Kasumi-1 (cell line): ENCODE measurements at regions not wholly inside any gene's neighbourhood (a gene's known extent, or its start where the extent isn't known, plus 50 kb on each side); places are given as distances from the start of the nearest gene placed in this dataset.
"Not testable (repeated sequence)": the region's sequence is repeated elsewhere in the genome, so short reads cannot be mapped to it uniquely, and the experiment has no call there.

ENCODE experiments used
- DNase-seq, 2 experiments: peaks; one replicate each; lab custom pipeline; 2025; lab: John Stamatoyannopoulos, UW

DNA sequence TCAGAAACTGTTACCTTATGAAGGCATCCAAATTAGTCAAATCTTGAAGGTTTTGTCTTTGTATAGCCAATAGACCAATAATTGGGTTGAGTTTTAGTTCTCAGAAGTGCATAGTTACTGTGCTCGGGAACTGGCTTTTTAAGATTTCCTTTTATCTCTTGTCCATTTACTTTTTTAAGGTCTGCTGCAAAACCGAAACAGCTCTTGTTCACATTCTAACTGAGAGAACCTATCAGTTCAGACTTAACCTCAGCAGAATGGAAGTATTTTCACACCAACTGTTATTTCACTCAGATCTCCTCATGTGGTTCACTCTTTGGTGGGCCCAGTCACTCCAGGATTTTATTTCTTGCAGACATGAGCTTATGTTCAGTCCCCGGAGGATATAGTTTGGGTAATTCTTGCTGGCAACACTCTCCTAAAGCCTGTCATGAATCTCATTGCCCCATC lies 55.5 kb downstream of the TPBG start:
- DNase-seq: no peak

DNA sequence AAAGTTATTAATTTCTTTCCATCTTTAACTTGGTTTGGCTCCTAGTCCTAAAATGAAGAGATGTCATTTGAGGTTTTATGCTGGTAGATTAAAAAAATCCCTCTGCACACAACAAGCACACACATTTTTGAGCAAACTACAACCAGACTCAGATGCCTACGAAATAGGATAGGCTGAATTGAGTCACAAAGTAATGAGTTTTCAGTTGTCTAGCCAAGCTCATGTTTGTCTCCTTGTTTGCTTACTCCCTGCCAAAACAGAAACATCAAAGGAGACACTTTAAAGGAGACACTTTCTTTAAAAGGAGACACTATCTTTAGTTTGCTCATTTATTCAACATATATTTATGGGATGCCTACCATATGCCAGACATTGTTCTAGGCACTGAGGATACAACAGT lies 56.2 kb downstream of the TPBG start:
- no peak for DNase-seq

DNA sequence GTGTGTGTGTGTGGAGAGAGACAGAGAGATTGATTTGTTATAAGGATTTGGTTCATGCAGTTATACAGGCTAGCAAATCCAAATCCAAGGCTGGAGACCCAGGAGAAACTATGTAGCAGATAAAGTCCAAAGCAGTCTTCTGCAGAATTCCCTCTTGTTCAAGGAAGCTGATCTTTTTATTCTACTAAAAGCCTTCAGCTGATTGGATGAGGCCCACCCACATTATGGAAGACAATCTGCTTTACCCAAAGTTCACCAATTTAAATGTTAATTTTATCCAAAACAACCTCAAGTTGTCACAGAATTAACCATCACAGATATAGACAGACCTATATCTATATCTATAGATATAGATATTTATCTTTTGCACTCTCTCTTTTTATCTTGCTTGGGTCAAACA lies 67.0 kb downstream of the TPBG start:
- no peak for DNase-seq

DNA sequence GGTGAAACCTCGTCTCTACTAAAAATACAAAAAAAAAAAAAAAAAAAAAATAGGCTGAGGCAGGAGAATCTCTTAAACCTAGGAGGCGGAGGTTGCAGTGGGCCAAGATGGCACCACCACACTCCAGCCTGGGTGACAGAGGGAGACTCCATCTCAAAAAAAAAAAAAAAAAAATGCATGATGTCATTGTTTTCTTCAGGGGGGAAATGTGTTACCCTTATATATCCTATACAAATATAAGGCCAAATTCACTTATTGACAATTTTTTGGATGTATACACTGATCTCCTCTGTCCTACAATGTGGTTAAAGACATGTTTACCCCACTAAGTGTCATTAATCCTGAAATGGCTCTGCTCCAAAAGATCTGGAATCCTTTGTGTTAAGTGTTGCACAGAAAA lies 73.1 kb downstream of the TPBG start:
- no peak for DNase-seq

DNA sequence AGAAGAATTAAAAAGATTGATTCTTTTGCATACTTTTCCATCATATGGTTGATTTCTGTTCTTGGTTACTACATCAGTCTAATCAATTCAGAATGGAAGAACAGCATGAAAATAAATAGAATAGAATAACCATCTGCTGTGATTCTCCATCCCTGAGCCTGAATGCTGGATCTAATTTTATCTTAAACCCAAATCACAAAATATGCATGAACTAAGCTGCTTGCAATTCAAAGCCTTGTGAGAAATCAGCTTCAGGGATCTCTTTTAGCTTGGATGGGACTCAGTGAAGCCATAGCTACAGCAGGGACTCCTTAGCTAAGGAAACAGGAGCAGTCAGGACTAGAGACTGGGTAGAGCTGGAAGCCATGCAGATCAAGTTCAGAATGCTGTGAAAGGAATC lies 74.1 kb downstream of the TPBG start:
- DNase-seq: no peak

DNA sequence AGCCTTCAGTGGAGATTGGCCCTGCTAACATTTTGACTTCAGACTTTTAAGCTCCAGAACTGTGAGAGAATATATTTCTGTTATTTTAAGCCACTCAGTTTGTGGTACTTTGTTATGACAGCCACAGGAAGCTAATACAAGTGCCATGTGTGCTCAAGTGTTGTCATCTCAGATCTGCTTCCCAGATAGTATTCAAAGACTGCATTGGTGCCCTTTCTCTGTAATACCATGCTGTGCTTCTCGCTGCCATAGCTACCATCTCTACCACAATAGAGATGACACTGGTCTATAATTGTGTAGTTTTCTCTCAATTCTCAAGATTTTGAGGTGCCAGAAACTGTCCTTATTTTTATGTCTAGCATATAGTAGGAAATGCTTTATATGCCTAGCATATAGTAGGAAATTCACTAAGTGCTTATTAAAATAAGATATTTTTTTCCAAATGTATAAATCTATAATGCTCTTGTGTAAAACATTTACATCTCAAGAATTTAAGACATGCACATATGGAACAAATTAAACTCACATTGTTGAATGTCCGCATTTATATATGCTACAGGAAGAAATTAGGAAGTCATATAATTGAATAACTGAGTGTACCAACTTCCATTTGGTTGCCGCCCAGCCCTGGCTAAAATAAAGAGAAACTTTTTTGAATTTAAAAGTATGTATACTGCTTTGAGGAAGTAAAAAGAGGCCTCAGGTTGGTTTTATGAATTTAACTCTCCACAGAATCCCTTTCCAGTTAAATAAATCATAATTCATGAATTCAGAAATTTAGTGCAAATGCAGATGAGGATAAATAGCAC lies 77.6 kb downstream of the TPBG start:
- peak in 1 of 2 experiments; percentile 13 for DNase-seq

DNA sequence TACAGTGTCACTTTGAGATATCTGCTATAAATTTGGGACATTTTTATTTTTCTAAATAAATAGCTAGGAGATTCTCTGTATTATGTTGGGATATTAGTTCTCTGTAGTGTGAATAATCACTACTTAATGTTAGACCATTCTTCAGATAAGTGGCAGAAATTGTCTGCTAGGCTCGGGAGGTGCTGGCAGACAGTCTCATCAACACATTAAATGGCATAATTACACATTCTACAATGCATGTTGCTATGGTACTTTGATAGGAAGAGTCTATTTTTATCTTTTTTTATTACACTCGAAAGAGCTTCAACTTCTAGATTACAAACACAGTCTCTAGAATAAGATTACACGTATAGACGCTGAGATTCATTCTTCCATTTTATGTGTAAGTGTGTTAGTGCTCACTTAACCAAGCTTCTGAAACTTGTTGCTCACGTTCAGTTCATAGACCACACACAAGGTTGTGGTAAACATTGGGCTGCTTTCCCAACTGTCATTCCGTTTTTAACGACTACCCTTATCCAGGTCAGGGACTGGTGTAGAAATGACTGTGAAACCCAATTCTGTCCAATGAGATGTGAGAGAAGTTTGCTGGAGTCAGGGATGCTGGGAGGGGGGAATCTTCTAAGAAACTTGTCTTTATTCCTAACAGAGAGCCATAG lies 78.6 kb downstream of the TPBG start:
- DNase-seq: no peak

DNA sequence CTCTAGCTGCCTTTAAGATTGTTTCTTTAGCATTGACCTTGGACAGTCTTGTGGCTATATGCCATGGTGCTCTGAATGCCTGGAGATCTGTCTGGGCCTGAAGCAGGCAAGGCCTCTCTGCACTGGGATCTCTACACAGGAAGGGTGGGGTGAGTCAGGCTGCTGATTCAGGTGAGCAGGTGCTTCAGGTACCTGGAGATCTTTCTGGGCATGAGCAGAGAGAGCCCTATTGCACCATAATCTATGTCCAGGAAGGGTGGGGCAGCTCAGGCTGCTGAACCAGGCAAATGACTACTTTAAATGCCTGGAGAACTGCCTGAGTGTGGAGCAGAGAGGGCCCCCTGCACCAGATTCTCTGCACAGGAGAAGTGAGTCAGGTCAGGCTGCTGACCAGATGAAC lies 94.5 kb downstream of the TPBG start:
- DNase-seq: no peak

DNA sequence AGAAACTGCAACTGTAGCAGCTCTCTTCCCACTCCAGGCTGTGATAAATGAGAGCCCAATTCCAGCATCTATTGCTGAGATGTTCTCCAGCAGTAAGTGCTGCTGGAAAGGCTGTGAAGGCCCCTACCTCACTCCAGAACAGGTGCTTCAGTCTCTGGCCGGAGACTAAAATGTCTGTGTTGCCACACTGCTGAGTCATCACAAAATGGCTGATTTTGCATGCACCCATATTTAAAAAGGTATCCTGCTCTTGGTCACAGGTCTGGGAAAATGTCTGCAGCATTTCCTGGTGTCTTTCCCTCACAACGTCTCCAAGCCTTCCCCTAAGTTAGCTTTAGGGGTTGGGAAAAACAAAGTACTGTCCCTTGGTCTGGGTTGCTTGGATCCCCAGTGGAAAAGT lies 95.1 kb downstream of the TPBG start:
- no peak for DNase-seq

DNA sequence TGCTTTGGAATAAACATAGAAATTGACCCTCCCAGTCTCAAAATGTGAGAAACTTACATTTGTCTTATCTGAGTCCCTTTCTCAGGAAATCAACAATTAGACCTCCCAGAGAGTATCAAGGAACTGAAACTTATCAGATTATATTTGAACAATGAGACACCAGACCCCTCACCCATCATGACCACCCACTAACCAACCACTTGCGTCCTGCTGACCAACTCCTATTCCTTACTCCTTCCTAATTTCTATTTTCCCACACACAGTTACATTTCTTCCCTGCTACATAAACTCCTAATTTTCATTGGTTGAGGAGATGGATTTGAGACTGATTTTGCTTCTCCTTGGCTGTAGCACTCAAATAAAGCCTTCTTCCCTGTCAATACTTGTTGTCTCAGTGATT lies 97.9 kb downstream of the TPBG start:
- no peak for DNase-seq

DNA sequence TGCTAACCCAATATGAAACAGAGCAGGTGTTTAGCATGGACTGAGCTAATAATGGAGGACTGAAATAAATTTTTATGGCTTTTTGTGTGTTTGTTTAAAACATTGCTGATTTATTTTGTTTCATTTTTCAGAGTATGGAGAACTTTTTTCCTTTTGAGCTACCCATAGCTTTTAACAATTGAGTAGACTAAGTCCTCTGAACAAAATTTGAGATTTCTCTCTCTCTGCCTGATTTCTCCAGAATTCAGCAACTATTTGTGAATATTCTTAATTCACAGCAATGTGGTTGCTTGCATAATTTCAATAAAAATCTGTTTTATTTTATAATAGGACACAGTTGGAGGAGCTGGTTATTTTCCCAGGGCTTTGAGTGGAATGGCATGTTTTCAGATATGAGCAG lies 103.7 kb downstream of the TPBG start:
- no peak for DNase-seq

DNA sequence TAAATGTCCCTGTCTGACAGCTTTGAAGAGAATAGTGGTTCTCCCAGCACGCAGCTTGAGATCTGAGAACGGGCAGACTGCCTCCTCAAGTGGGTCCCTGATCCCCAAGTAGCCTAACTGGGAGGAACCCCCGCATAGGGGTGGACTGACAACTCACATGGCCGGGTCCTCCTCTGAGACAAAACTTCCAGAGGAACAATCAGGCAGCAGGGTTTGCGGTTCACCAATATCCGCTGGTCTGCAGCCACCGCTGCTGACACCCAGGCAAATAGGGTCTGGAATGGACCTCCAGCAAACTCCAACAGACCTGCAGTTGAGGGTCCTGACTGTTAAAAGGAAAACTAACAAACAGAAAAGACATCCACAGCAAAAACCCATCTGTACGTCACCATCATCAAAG lies 106.5 kb downstream of the TPBG start:
- not testable (repeated sequence) for DNase-seq

DNA sequence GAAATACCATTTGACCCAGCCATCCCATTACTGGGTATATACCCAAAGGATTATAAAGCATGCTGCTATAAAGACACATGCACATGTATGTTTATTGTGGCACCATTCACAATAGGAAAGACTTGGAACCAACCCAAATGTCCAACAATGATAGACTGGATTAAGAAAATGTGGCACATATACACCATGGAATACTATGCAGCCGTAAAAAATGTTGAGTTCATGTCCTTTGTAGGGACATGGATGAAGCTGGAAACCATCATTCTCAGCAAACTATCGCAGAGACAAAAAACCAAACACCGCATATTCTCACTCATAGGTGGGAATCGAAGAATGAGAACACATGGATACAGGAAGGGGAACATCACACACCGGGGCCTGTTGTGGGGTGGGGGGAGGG lies 111.5 kb downstream of the TPBG start:
- not testable (repeated sequence) for DNase-seq

DNA sequence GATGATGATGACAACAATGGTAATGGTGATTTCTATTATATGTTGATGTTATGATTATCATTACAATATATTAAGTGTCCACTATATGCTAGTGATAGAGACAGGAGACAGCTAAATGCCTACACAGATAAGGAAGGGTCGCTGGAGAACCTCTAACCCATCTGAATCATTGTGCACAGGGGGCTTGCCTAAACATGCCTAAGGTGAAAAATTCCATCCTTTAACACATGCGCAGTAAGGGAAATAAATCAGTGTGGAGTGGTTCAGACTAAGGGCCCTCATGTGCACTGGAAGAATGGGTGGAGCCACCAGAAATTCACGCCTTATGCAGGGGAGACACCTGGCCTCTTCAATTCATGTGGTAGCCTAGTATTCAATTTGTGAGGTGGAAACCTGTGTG lies 120.4 kb downstream of the TPBG start:
- no peak for DNase-seq

DNA sequence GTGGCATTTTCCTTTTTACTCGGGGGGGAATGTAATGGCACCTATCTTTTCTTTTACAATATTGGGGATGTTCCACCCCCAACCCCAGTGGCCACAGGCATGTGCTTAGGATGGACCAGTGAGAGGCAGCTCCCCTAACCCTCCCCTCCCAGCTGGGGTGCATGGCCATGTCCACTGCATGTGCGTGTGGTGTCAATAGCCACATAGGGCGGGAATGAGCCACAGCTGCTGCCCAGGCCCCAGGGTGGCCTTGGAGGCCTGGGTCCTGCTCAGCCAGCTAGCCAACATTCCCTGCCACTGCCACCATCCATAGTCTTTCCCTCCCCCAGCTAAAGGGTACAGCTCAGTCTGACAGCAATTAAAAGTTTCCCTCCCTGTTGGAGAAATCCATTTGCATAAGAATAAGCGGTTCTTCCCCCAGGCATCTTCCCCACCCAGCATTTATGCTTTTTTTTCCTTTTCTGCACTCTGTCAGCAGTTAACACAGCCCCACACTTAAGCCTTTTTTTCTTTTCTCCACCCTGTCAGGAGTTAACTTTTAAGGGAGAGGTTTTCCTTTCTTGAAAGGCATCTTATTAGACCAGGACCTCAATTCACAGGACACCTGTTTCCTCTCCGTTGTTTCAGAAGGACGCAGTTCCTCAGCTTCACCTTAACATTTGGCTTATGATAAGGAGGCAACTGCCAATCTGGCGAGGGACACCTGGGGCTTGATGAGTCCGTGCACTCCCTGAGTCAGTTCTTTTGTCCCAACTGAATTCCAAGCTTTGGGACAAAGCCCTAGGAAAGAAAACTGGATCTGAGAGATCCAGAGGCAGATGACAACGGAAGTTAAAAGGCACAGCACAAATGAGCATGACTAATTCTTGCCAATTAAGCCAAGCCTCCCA lies 121.4 kb downstream of the TPBG start:
- DNase-seq: no peak

DNA sequence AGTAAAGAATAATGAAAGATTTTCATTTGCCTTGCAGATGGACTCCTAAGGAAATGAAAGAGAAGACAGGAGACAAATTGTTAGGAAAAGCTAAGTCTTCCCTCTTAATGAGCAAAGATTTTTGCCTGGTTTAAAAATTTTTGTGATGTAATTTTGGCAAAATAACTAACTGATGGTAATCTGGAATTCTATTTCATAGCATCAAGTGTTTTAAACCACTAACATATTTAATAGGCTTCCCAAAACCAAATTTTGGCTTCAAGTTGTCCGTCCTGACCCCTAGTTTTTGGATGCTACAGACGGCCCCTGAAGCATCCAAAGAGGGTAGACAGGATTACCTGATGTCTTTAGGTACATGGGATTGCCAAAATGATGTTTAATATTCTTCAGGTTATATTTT lies 124.3 kb downstream of the TPBG start:
- no peak for DNase-seq

DNA sequence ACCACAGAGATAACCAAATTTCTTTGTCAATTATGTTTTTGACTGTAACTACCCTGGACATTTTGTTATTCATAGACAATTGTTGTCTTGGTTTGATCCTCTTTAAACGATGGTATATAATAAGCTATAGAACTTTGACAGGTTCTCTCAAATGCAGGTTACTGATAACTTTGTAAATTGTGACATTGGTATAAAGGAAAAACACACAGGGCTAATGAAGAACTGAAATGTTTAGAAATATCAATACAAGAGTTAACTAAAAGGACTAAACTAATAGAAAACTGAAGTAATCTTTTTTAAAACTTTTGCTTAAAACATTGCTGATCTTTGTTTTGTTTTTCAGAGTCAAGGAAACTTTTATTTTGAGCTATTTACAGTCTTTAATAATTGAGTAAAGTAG lies 124.8 kb downstream of the TPBG start:
- DNase-seq: no peak

DNA sequence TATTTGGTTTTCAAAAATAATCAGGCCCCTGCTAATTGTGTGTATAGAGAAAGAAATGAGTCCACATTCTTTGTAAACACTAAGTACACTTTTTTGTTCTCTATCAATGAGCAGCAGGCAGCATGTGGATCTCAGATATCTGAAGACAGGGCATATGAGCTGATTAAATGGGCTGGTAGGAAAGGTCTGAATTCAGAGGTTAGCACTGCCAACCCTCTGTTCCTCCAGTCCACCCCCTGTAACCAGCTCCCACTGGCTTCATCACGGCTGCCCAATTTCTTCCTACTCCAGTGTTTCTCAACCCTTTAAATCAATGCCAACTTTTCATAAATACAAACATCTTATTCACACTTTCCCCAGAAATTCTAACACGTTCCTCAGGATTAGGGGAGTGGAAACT lies 128.5 kb downstream of the TPBG start:
- DNase-seq: no peak

DNA sequence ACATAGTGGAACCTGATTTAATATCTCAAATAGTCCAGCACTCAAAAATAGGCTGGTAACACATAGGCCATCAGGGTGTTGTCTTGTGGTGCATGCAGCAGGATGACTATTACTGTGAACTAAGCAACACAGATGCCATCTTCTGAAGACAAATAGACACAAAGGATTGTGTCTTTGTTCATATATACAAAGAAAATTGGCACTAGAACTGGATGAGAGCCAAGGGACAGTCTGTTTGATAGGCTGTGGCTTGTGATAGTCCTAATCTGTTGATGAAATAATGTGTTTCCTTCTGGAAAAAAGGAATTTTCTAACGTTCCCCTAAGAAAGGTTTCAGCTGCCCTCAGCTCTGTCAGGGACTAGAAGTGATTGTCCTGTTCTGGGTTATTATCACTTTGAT lies 129.8 kb downstream of the TPBG start:
- no peak for DNase-seq

DNA sequence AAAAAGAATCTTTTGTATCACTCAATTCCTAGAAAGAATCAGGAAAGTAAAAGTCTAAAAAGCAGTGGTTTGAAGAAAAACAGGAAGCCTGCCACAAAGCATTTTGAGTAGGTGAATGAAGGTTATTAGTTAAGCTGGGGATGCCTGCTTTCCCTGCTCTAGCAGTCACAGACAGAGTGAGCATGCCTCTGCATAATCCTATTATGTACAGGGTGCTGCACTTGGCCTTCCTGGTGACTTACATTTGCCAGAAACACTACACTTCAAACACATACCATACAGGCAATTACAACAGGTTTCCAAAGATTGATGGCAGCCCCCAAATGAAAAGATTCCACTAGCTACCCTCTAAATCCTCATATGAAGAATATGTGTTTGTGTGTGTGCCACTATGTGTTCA lies 130.8 kb downstream of the TPBG start:
- no peak for DNase-seq

DNA sequence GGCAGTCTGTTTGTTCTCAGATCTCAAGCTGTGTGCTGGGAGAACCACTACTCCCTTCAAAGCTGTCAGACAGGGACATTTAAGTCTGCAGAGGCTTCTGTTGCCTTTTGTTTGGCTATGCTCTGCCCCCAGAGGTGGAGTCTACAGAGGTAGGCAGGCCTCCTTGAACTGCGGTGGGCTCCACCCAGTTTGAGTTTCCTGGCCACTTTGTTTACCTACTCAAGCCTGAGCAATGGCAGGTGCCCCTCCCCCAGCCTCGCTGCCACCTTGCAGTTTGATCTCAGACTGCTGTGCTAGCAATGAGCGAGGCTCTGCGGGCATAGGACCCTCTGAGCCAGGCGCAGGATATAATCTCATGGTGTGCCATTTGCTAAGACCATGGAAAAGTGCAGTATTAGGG lies 138.3 kb downstream of the TPBG start:
- DNase-seq: not testable (repeated sequence)

DNA sequence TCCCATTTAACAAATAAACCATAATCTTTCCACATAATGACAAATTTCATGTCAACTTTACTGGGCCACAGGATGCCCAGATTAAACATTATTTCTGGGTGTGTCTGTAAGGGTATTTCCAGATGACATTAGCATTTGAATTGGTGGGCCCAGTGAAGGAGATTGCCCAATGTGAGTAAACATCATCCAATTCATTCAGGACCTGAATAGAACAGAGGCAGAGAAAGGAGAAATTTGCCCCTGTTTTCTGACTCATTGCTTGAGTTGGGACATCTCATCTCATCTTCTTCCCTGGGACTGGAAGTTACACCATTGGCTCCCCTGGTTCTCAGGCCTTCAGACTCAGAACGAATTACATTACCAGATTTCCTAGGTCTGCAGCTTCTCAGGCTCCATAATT lies 142.9 kb downstream of the TPBG start:
- no peak for DNase-seq

DNA sequence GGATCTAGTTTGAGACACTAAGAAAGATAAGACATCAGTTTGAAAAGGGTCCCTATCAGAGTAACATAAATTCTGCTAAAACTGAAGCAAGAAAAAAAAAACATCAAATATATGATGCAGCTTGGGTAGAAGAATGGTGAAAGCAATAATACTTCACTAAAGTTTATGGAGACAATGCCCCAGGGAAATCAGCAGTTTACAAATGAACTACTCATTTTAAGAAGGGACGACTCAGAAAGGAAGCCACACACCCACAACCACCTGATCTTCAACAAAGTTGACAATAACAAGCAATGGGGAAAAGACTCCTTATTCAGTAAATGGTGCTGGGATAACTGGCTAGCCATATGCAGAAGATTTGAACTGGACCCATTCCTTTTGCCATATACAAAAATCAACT lies 143.5 kb downstream of the TPBG start:
- no peak for DNase-seq
